Gastroesophageal sphincter (tissue), 4 donors: ENCODE measurements at regions not wholly inside any gene's neighbourhood (a gene's known extent, or its start where the extent isn't known, plus 50 kb on each side); places are given as distances from the start of the nearest gene placed in this dataset.

Experiments
- ATAC-seq: fragments of 150-250 bp; one replicate; pipeline ENCODE4 v1.9.1; 2016; ENCODE audit warnings: mild to moderate bottlenecking, moderate library complexity
- H3K27ac ChIP-seq, 4 donors: fragments of 200-600 bp; sonication (generic) in 3 of 4; 1 replicate in 3 of 4; 2 replicates in 1 of 4; pipeline ENCODE4 v1.5.1; 2016 to 2019
- H3K27me3 ChIP-seq: fragments of 200-600 bp; sonication (generic); one replicate; pipeline ENCODE4 v1.5.1; 2019
- H3K36me3 ChIP-seq, 2 donors: fragments of 200-600 bp; sonication (generic); one replicate each; pipeline ENCODE4 v1.5.1; 2019; ENCODE audit warnings: control low read depth in 1 of 2
- H3K4me1 ChIP-seq, 3 donors: fragments of 200-600 bp; sonication (generic); 1 replicate in 2 of 3; 2 replicates in 1 of 3; pipeline ENCODE4 v1.5.1; 2016 to 2019; ENCODE audit warnings: control low read depth in 2 of 3
- H3K4me3 ChIP-seq, 2 donors: fragments of 200-600 bp; sonication (generic); one replicate each; pipeline ENCODE4 v1.5.1; 2019; ENCODE audit warnings: mild to moderate bottlenecking in 1 of 2, moderate library complexity in 1 of 2
- H3K9me3 ChIP-seq, 3 donors: fragments of 200-600 bp; sonication (generic); one replicate each; pipeline ENCODE4 v1.5.1; 2017 to 2019; ENCODE audit warnings: control low read depth in 2 of 3
- EP300 ChIP-seq: sonication (generic); formaldehyde crosslinking; IDR thresholded peaks from one replicate; pipeline ENCODE4 v1.6.1; 2017; ENCODE audit warnings: antibody characterized with exemption, mild to moderate bottlenecking
- POLR2A ChIP-seq, 2 donors: fragments of 450-650 bp; IDR thresholded peaks; one replicate each; pipeline ENCODE4 v1.6.1; 2017; ENCODE audit warnings: antibody characterized with exemption in 2 of 2, mild to moderate bottlenecking in 2 of 2, moderate library complexity in 1 of 2
- POLR2AphosphoS5 ChIP-seq: sonication (generic); formaldehyde crosslinking; IDR thresholded peaks from one replicate; pipeline ENCODE4 v1.6.1; 2017; ENCODE audit warnings: antibody characterized with exemption
- WGBS, 2 donors: methylation state at CpG; one replicate each; pipeline ENCODE4 v1.1.5; 2018; ENCODE audit warnings: low coverage in 1 of 2; 5-methylcytosine and 5-hydroxymethylcytosine counted together
- TF ChIP-seq, protein P1 (sequence below), 4 experiments: fragments of 200-600 bp in 2 of 4; fragments of 450-650 bp in 2 of 4; sonication (generic) in 1 of 4; IDR thresholded peaks; one replicate each; pipeline ENCODE4 v1.5.1; 2017 to 2019; ENCODE audit warnings: antibody characterized with exemption in 4 of 4, mild to moderate bottlenecking in 2 of 4, moderate library complexity in 2 of 4

DNA sequence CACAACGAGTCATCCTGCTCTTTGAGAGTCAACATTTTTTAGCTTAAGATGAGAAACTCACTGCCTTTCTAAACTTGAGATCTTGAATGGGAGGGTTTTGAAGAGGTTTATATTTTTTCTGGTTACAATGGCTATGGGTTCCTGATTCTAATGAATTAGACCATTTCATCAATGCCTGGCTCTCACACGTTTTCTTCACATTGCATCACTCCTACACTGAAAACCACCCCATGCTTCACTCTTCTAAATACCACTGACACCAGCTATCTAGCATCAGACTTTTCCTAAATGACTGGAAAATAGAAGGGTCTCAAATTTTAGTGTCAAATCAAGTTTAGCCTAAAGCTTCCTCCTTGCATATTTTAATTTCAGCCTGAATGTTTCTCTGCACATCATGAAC is 606.1 kb upstream of the USP24 start:
- Histone ChIP-seq H3K27ac (no peak overlapping the region), H3K9me3 (no peaks in the 10 kb centered on the region), H3K4me3 (no peak overlapping the region), H3K36me3 (no peaks in the 10 kb centered on the region), H3K27me3 (no peaks in the 10 kb centered on the region), H3K4me1 (peaks cover 0 to 5% (median 0%) of the 10 kb centered on the region in 3 donors)
- no peak for ATAC-seq
- 74 to 79% methylated on average over 2 of the region's 2 CpGs for WGBS, 2 donors
- no peak for TF ChIP-seq EP300
- TF ChIP-seq POLR2A (IDR thresholded peaks at IDR 0.05) = no peak
- TF ChIP-seq POLR2AphosphoS5 = no peak
- TF ChIP-seq, protein P1, sequence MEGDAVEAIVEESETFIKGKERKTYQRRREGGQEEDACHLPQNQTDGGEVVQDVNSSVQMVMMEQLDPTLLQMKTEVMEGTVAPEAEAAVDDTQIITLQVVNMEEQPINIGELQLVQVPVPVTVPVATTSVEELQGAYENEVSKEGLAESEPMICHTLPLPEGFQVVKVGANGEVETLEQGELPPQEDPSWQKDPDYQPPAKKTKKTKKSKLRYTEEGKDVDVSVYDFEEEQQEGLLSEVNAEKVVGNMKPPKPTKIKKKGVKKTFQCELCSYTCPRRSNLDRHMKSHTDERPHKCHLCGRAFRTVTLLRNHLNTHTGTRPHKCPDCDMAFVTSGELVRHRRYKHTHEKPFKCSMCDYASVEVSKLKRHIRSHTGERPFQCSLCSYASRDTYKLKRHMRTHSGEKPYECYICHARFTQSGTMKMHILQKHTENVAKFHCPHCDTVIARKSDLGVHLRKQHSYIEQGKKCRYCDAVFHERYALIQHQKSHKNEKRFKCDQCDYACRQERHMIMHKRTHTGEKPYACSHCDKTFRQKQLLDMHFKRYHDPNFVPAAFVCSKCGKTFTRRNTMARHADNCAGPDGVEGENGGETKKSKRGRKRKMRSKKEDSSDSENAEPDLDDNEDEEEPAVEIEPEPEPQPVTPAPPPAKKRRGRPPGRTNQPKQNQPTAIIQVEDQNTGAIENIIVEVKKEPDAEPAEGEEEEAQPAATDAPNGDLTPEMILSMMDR (IDR thresholded peaks at IDR 0.05) = no peak

DNA sequence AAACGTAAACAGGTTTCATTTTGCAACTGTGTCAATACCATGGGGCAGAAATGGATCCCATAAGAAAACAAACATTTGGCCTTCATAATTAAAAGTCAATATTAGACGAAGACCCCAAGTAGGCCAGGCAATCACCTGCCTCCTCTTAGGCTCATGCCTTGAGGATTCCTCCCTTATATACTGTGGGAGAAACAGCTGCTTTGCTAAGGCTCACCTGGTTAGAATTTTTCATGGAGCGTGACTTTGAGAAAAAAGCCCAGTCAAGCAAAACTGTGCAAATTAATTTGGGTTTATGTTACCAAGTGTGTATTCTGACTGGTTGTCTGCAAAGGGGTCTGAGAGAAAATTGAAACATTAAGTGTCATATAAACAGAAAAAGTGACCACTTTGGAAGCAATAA is 605.3 kb upstream of the USP24 start:
- no peak for ATAC-seq
- 76 to 80% methylated on average over 3 of the region's 3 CpGs for WGBS, 2 donors

DNA sequence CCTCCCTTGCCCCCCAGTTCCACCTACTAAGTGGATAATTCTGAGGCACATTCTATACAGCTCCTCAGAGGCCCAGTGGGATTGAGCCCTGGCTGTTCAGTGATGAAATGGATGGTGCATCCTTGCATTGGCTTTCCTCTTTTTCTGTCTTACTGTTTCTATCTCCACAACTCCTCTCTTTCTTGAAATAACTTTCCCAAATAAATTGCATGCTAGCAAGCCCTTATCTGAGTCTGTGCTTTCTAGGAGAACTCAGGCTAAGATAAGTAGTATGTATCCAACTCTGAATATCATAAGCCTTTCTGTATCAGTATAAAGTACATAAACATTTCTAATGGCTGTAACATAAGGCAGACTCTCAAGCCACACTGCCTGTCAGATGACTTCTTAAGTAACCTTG is 603.8 kb upstream of the USP24 start:
- TF ChIP-seq EP300 = no peak
- no peak for TF ChIP-seq POLR2AphosphoS5
- TF ChIP-seq POLR2A (IDR thresholded peaks at IDR 0.05) = no peak
- TF ChIP-seq, protein P1 (IDR thresholded peaks at IDR 0.05) = no peak
- ATAC-seq = no peak
- Histone ChIP-seq H3K36me3 (no peaks in the 10 kb centered on the region), H3K4me1 (no peaks in the 10 kb centered on the region), H3K9me3 (no peaks in the 10 kb centered on the region), H3K27ac (no peak overlapping the region), H3K4me3 (no peak overlapping the region), H3K27me3 (no peaks in the 10 kb centered on the region)

More for the DNA sequence above, 605.3 kb upstream of the USP24 start:
- no peak overlapping the region for H3K4me3 ChIP-seq
- H3K27ac ChIP-seq = no peak overlapping the region
- H3K4me1 ChIP-seq = peaks cover 0 to 2% (median 0%) of the 10 kb centered on the region in 3 donors
- no peaks in the 10 kb centered on the region for H3K36me3 ChIP-seq
- no peaks in the 10 kb centered on the region for H3K9me3 ChIP-seq
- H3K27me3 ChIP-seq = no peaks in the 10 kb centered on the region
- no peak for TF ChIP-seq POLR2A (IDR thresholded peaks at IDR 0.05)
- TF ChIP-seq, protein P1 (IDR thresholded peaks at IDR 0.05) = no peak
- TF ChIP-seq EP300 = no peak
- no peak for TF ChIP-seq POLR2AphosphoS5

DNA sequence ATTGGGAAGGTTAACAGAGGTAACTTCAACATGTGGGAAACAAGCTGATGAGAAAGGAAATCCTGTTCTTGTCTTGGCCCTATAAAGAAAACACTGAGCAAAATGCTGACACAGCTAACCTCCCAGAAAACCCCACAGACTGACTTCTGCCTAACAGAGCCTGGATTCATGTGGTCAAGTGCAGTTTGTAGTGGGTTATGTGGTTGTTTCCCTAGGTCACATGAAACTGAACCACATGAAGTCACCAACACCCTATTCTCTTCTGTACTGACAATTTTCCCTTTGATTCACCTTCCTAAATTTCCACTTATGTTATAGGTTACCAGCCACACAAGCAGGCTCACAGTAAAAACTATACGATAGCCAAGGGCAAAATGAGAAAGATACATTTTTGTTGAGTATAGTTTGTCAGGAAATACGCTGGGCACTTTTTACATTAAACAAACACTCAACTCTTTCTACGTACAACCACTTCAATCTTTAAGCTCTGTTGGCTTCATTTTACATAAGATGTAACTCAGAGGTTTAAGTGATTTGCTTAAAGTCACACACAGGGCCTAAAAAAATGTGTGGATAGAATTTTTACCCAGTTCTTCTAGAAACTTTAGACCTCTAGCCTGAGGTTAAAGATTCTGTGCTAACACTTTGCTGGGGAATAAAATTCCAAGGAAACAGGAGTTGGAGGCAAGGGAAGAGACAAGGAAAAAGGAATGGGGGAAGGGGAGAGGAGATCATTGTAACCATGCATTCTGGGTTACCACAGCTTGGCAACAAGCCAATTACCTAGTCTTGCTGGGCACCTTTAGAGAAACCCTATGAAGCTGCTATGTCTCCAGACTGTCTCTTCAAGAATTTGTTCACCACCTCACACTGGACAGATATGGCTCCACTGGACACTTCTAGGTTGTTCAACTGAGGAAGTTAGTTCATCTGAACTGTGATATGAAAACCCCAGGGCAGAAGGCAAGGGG is 601.6 kb upstream of the USP24 start:
- WGBS, 2 donors = 90 to 92% methylated on average over 3 of the region's 3 CpGs
- TF ChIP-seq POLR2AphosphoS5 (no peak), POLR2A (IDR thresholded peaks at IDR 0.05) (no peak), EP300 (no peak)
- TF ChIP-seq, protein P1 (IDR thresholded peaks at IDR 0.05) = no peak
- no peak for ATAC-seq
- H3K27ac ChIP-seq = no peak overlapping the region
- H3K36me3 ChIP-seq = no peaks in the 10 kb centered on the region
- H3K27me3 ChIP-seq = no peaks in the 10 kb centered on the region
- no peaks in the 10 kb centered on the region for H3K9me3 ChIP-seq
- no peak overlapping the region for H3K4me3 ChIP-seq
- no peaks in the 10 kb centered on the region for H3K4me1 ChIP-seq
